ENCODE measurements at regions not wholly inside any gene's neighbourhood (a gene's known extent, or its start where the extent isn't known, plus 50 kb on each side); places are given as distances from the start of the nearest gene placed in this dataset.

GRCh38 chr6:126261792-126262421, 78.0 kb upstream of the CENPW start:
- 93 to 95% (median 94%) methylated on average over 7 of the region's 7 CpGs for WGBS, 3 donors
- H3K36me3 ChIP-seq (ENCODE audit: control insufficient read depth in 3 of 3, insufficient read depth in 2 of 3, low read depth in 1 of 3, low read length in 3 of 3), result peaks cover 0 to 4% (median 0%) of the 10 kb centered on the region in 3 donors
- H3K27ac ChIP-seq (ENCODE audit: low read depth in 1 of 3, low read length in 2 of 3), result no peak overlapping the region
- H3K9me3 ChIP-seq (ENCODE audit: control insufficient read depth in 2 of 2, insufficient read depth in 1 of 2, low read depth in 1 of 2, low read length in 1 of 2), result peaks cover 0 to 24% of the 10 kb centered on the region in 2 donors
- H3K27me3 ChIP-seq (ENCODE audit: control insufficient read depth in 3 of 3, insufficient read depth in 3 of 3, low read length in 3 of 3), result no peaks in the 10 kb centered on the region
- FAIRE-seq (no peak), DNase-seq (no peak)
- H3K4me3 ChIP-seq (ENCODE audit: low read depth in 1 of 3, low read length in 3 of 3), result no peak overlapping the region
- H3K4me1 ChIP-seq (ENCODE audit: control insufficient read depth in 3 of 3, insufficient read depth in 2 of 3, low read depth in 1 of 3, low read length in 2 of 3), result no peaks in the 10 kb centered on the region

DNA sequence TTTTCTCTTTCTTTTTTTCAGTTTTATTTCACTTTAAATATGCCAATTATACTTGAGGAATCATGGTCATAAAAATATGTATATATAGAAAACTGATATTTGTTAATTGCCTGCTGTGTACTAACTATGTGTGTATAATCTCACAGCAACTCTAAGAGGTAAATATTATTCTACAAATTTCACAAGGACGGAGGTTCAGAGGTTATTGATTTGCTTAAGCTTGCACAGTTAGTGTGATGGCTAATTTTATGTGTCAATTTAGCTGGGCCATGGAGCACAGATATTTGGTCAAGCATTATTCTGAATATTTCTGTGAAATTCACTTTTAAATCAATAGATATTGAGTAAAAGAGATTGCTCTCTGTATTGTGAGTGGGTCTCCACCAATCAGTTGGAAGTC, 75.7 kb upstream of the CENPW start:
- Histone ChIP-seq H3K9me3 (ENCODE audit: control insufficient read depth in 2 of 2, insufficient read depth in 1 of 2, low read depth in 1 of 2, low read length in 1 of 2) (peaks cover 0 to 9% of the 10 kb centered on the region in 2 donors), H3K4me3 (ENCODE audit: low read depth in 1 of 3, low read length in 3 of 3) (no peak overlapping the region), H3K4me1 (ENCODE audit: control insufficient read depth in 3 of 3, insufficient read depth in 2 of 3, low read depth in 1 of 3, low read length in 2 of 3) (no peaks in the 10 kb centered on the region), H3K36me3 (ENCODE audit: control insufficient read depth in 3 of 3, insufficient read depth in 2 of 3, low read depth in 1 of 3, low read length in 3 of 3) (no peaks in the 10 kb centered on the region), H3K27me3 (ENCODE audit: control insufficient read depth in 3 of 3, insufficient read depth in 3 of 3, low read length in 3 of 3) (no peaks in the 10 kb centered on the region), H3K27ac (ENCODE audit: low read depth in 1 of 3, low read length in 2 of 3) (no peak overlapping the region)
- DNase-seq, result no peak
- WGBS, 3 donors, result 80 to 83% (median 81%) methylated on average over 1 of the region's 1 CpG
- no peak for FAIRE-seq

- FAIRE-seq, result no peak
Measured at GRCh38 chr6:126266664-126267063, 73.3 kb upstream of the CENPW start.

DNA sequence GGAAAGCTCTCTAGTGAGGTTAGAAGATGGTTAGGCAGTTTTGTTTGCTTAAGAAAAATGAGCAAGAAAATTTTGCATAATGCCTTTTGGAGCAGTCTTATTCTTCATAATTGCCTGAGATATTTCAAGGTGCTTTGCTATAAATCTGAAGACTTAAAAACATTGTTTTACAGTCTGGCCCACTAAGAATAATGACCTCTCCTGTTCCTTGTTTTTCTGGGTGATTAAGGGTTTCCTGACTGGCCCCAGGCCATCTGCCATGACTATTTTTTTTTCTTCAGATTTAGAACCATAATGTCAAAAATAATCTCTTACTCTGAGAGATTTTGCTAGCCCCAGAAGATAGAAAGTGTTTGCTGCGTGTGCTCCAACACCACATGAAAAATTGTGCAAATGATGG, 72.3 kb upstream of the CENPW start:
- Histone ChIP-seq H3K27me3 (ENCODE audit: control insufficient read depth in 3 of 3, insufficient read depth in 3 of 3, low read length in 3 of 3) (no peaks in the 10 kb centered on the region), H3K27ac (ENCODE audit: low read depth in 1 of 3, low read length in 2 of 3) (no peak overlapping the region), H3K36me3 (ENCODE audit: control insufficient read depth in 3 of 3, insufficient read depth in 2 of 3, low read depth in 1 of 3, low read length in 3 of 3) (no peaks in the 10 kb centered on the region), H3K4me3 (ENCODE audit: low read depth in 1 of 3, low read length in 3 of 3) (no peak overlapping the region), H3K9me3 (ENCODE audit: control insufficient read depth in 2 of 2, insufficient read depth in 1 of 2, low read depth in 1 of 2, low read length in 1 of 2) (no peaks in the 10 kb centered on the region), H3K4me1 (ENCODE audit: control insufficient read depth in 3 of 3, insufficient read depth in 2 of 3, low read depth in 1 of 3, low read length in 2 of 3) (no peaks in the 10 kb centered on the region)
- FAIRE-seq, result no peak
- 61 to 90% (median 90%) methylated on average over 1 of the region's 1 CpG for WGBS, 3 donors
- DNase-seq, result no peak

More at GRCh38 chr6:126266664-126267063, 73.3 kb upstream of the CENPW start:
- DNase-seq, result no peak
- Histone ChIP-seq H3K27ac (ENCODE audit: low read depth in 1 of 3, low read length in 2 of 3) (no peak overlapping the region), H3K27me3 (ENCODE audit: control insufficient read depth in 3 of 3, insufficient read depth in 3 of 3, low read length in 3 of 3) (no peaks in the 10 kb centered on the region), H3K36me3 (ENCODE audit: control insufficient read depth in 3 of 3, insufficient read depth in 2 of 3, low read depth in 1 of 3, low read length in 3 of 3) (no peaks in the 10 kb centered on the region), H3K9me3 (ENCODE audit: control insufficient read depth in 2 of 2, insufficient read depth in 1 of 2, low read depth in 1 of 2, low read length in 1 of 2) (peaks cover 0 to 7% of the 10 kb centered on the region in 2 donors), H3K4me3 (ENCODE audit: low read depth in 1 of 3, low read length in 3 of 3) (no peak overlapping the region), H3K4me1 (ENCODE audit: control insufficient read depth in 3 of 3, insufficient read depth in 2 of 3, low read depth in 1 of 3, low read length in 2 of 3) (no peaks in the 10 kb centered on the region)
- 56 to 74% (median 73%) methylated on average over 1 of the region's 1 CpG for WGBS, 3 donors

DNA sequence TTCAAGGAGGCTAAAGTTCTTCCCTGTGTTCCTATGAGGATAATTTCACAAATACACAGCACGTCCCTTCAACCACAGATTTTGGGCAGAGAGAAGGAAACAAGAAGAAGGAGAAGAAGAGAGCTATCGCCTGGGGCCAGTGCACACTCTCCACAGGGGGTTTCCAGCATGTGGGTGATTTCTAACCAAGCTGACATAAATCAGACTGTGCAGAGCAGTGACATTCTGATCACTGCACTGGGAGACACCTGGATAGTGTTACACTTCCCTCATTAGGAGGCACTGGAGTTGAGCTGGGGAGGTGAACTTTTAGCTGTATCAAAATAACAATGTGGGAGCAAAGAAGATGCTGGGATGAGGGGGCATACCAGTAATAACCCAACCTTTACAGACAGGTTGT, 71.8 kb upstream of the CENPW start:
- Histone ChIP-seq H3K9me3 (ENCODE audit: control insufficient read depth in 2 of 2, insufficient read depth in 1 of 2, low read depth in 1 of 2, low read length in 1 of 2) (no peaks in the 10 kb centered on the region), H3K36me3 (ENCODE audit: control insufficient read depth in 3 of 3, insufficient read depth in 2 of 3, low read depth in 1 of 3, low read length in 3 of 3) (no peaks in the 10 kb centered on the region), H3K4me3 (ENCODE audit: low read depth in 1 of 3, low read length in 3 of 3) (no peak overlapping the region), H3K4me1 (ENCODE audit: control insufficient read depth in 3 of 3, insufficient read depth in 2 of 3, low read depth in 1 of 3, low read length in 2 of 3) (no peaks in the 10 kb centered on the region), H3K27ac (ENCODE audit: low read depth in 1 of 3, low read length in 2 of 3) (no peak overlapping the region), H3K27me3 (ENCODE audit: control insufficient read depth in 3 of 3, insufficient read depth in 3 of 3, low read length in 3 of 3) (no peaks in the 10 kb centered on the region)
- FAIRE-seq (no peak), DNase-seq (no peak)
- WGBS, 3 donors, result 67 to 81% (median 73%) methylated on average over 2 of the region's 2 CpGs

DNA sequence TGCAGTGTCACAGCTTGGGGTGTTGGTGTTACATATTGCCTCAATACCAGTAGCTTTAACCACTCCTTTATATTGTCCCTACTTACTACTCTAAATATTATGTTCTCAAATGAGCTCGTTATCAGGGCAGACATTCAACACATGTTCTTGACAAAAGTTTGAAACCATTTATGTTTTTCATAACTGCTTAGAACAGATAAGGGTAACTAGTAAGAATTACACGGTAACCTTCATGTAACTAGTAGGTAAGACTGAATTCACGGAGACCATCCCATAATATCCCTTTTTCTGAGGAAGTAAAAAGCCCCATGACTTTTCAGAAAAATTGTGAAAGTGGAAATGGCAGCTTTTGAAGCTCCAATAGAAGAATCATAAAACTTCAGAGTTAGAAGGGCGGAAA, 59.6 kb upstream of the CENPW start:
- WGBS, 3 donors, result 81 to 84% (median 81%) methylated on average over 4 of the region's 4 CpGs
- no peaks in the 10 kb centered on the region for H3K27me3 ChIP-seq (ENCODE audit: control insufficient read depth in 3 of 3, insufficient read depth in 3 of 3, low read length in 3 of 3)
- FAIRE-seq, result no peak

DNA sequence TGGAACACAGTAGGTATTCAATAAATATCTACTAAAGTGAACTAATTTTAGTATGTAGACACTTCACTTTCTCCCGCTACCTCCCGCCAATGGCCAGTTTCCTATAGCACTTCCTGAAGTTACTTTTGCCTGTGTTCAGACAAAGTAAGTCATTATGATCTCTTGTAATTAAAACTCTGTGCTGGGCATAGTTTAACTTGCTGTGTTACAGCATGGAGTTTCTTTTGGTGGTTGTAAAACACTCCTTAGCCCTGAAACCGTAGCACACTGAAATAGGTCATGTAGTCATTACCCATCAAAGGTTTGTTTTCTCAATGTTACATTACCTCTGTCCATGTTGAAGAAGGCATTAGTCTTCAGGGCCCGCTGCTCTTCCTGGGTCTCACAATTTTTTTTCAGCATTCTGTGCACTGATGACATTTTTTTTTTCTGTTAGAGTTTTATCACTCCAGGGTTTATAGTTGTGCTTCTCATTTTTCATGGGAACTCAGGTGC, 54.0 kb upstream of the CENPW start:
- DNase-seq (no peak), FAIRE-seq (no peak)
- H3K4me3 ChIP-seq (ENCODE audit: low read depth in 1 of 3, low read length in 3 of 3), result no peak overlapping the region
- H3K27me3 ChIP-seq (ENCODE audit: control insufficient read depth in 3 of 3, insufficient read depth in 3 of 3, low read length in 3 of 3), result no peaks in the 10 kb centered on the region
- H3K9me3 ChIP-seq (ENCODE audit: control insufficient read depth in 2 of 2, insufficient read depth in 1 of 2, low read depth in 1 of 2, low read length in 1 of 2), result no peaks in the 10 kb centered on the region
- H3K27ac ChIP-seq (ENCODE audit: low read depth in 1 of 3, low read length in 2 of 3), result no peak overlapping the region
- H3K4me1 ChIP-seq (ENCODE audit: control insufficient read depth in 3 of 3, insufficient read depth in 2 of 3, low read depth in 1 of 3, low read length in 2 of 3), result no peaks in the 10 kb centered on the region
- 72 to 80% (median 77%) methylated on average over 4 of the region's 4 CpGs for WGBS, 3 donors
- H3K36me3 ChIP-seq (ENCODE audit: control insufficient read depth in 3 of 3, insufficient read depth in 2 of 3, low read depth in 1 of 3, low read length in 3 of 3), result no peaks in the 10 kb centered on the region

More for the DNA sequence above, 59.6 kb upstream of the CENPW start:
- no peaks in the 10 kb centered on the region for H3K9me3 ChIP-seq (ENCODE audit: control insufficient read depth in 2 of 2, insufficient read depth in 1 of 2, low read depth in 1 of 2, low read length in 1 of 2)
- H3K36me3 ChIP-seq (ENCODE audit: control insufficient read depth in 3 of 3, insufficient read depth in 2 of 3, low read depth in 1 of 3, low read length in 3 of 3), result no peaks in the 10 kb centered on the region
- H3K27ac ChIP-seq (ENCODE audit: low read depth in 1 of 3, low read length in 2 of 3), result no peak overlapping the region
- H3K4me3 ChIP-seq (ENCODE audit: low read depth in 1 of 3, low read length in 3 of 3), result no peak overlapping the region
- no peaks in the 10 kb centered on the region for H3K4me1 ChIP-seq (ENCODE audit: control insufficient read depth in 3 of 3, insufficient read depth in 2 of 3, low read depth in 1 of 3, low read length in 2 of 3)
- DNase-seq, result no peak
